Endothelial cell of umbilical vein (primary cell): ENCODE measurements at regions not wholly inside any gene's neighbourhood (a gene's known extent, or its start where the extent isn't known, plus 50 kb on each side); places are given as distances from the start of the nearest gene placed in this dataset.
"Not testable (repeated sequence)": the region's sequence is repeated elsewhere in the genome, so short reads cannot be mapped to it uniquely, and the experiment has no call there.

Experiments
- BruUV-seq: library from RNA; stranded (reverse); fragments of 400-500 nt; replicated peaks from 2 replicates; lab custom pipeline; 2021; lab: Mats Ljungman, UMichigan
- CTCF ChIA-PET: fragments of 300-600, 350-600 bp; sonication (Branson Sonifier 250); formaldehyde crosslinking; loops from one replicate; lab custom pipeline; 2021; ENCODE audit warnings: antibody characterized with exemption, inconsistent platforms; lab: Charles Lee
- POLR2A ChIA-PET: fragments of 300-600, 350-600 bp; sonication (Branson Sonifier 250); formaldehyde crosslinking; loops from one replicate; lab custom pipeline; 2021; ENCODE audit warnings: antibody characterized with exemption, inconsistent platforms; lab: Charles Lee
- DNase-seq: peaks from one replicate; pipeline ENCODE4 v3.0.0-alpha.2; 2011; ENCODE audit warnings: low read depth, low spot score
- FAIRE-seq: peaks from 2 replicates; lab custom pipeline; 2011; peaks lifted over from hg19 to GRCh38; lab: Jason Lieb, UNC
- H2AFZ ChIP-seq: 2 replicates; pipeline ENCODE4 v1.6.0; 2012; ENCODE audit warnings: low read depth, low read length, control low read depth, inconsistent platforms
- H3K27ac ChIP-seq: 2 replicates; pipeline ENCODE4 v1.5.1; 2011; ENCODE audit warnings: low read depth, mild to moderate bottlenecking, control low read depth, low read length, moderate library complexity; ENCODE audit not compliant: insufficient read depth
- H3K27me3 ChIP-seq, 2 experiments: 2 replicates each; pipeline versions ENCODE4 v1.6.0 to v1.6.1; 2011; ENCODE audit warnings: low read length in 2 of 2, mixed read lengths in 1 of 2; ENCODE audit not compliant: control insufficient read depth in 2 of 2, insufficient read depth in 2 of 2
- H3K36me3 ChIP-seq, 2 experiments: 2 replicates in 1 of 2; 3 replicates in 1 of 2; pipeline ENCODE4 v1.5.1; 2011; ENCODE audit warnings: low read length in 2 of 2, mild to moderate bottlenecking in 1 of 2, moderate library complexity in 1 of 2; ENCODE audit not compliant: control insufficient read depth in 2 of 2, insufficient read depth in 2 of 2; ENCODE audit errors: extremely low read depth in 1 of 2
- H3K4me1 ChIP-seq: 3 replicates; pipeline ENCODE4 v1.5.1; 2011; ENCODE audit warnings: mild to moderate bottlenecking, low read length; ENCODE audit not compliant: control insufficient read depth, insufficient read depth; ENCODE audit errors: extremely low read depth
- H3K4me2 ChIP-seq: 2 replicates; pipeline ENCODE4 v1.6.1; 2011; ENCODE audit warnings: low read length, control low read depth, mixed read lengths; ENCODE audit not compliant: insufficient read depth
- H3K4me3 ChIP-seq, 3 experiments: fragments of 200-600 bp in 1 of 3; sonication (generic), shearing (Covaris generic) in 1 of 3; replicated peaks in 1 of 3; 2 replicates each; pipeline ENCODE4 v1.5.1; 2011 to 2016; ENCODE audit warnings: control low read depth in 3 of 3, low read length in 3 of 3, mild to moderate bottlenecking in 2 of 3, inconsistent platforms in 1 of 3, low read depth in 1 of 3, moderate library complexity in 1 of 3; ENCODE audit not compliant: insufficient read depth in 1 of 3
- H3K79me2 ChIP-seq: 2 replicates; pipeline ENCODE4 v1.6.0; 2012; ENCODE audit warnings: low read length, inconsistent platforms; ENCODE audit not compliant: control insufficient read depth, insufficient read depth
- H3K9ac ChIP-seq: replicated peaks from 2 replicates; pipeline ENCODE3; 2011; ENCODE audit warnings: low read length, control low read depth; ENCODE audit not compliant: insufficient read depth; ENCODE audit errors: extremely low read depth
- H3K9me1 ChIP-seq: replicated peaks from 3 replicates; pipeline ENCODE4 v1.6.0; 2011; ENCODE audit warnings: mild to moderate bottlenecking, low read length; ENCODE audit not compliant: control insufficient read depth, insufficient read depth; ENCODE audit errors: extremely low read depth
- H3K9me3 ChIP-seq: replicated peaks from 2 replicates; pipeline ENCODE4 v1.5.1; 2012; ENCODE audit warnings: low read length, inconsistent platforms; ENCODE audit not compliant: control insufficient read depth, insufficient read depth
- H4K20me1 ChIP-seq: replicated peaks from 2 replicates; pipeline ENCODE3; 2011; ENCODE audit warnings: mild to moderate bottlenecking, low read length; ENCODE audit not compliant: control insufficient read depth, insufficient read depth; ENCODE audit errors: extremely low read depth
- CTCF ChIP-seq, 2 donors: IDR thresholded peaks; 1 replicate in 1 of 2; 2 replicates in 1 of 2; pipeline ENCODE4 v1.5.1; 2011; ENCODE audit warnings: low read length in 2 of 2, mild to moderate bottlenecking in 2 of 2, moderate library complexity in 2 of 2, control low read depth in 1 of 2, inconsistent platforms in 1 of 2, low read depth in 1 of 2; ENCODE audit not compliant: insufficient read depth in 1 of 2; ENCODE audit errors: extremely low read depth in 1 of 2
- GATA2 ChIP-seq: IDR thresholded peaks from 2 replicates; pipeline ENCODE4 v1.7.0; 2011; ENCODE audit warnings: low read depth, mild to moderate bottlenecking, moderate library complexity, mixed read lengths, low read length; ENCODE audit not compliant: insufficient read length, insufficient read depth
- JUN ChIP-seq: IDR thresholded peaks from 2 replicates; pipeline ENCODE4 v1.6.1; 2011; ENCODE audit warnings: borderline replicate concordance, low read depth; ENCODE audit not compliant: insufficient read length, insufficient read depth
- MAX ChIP-seq: IDR thresholded peaks from 2 replicates; pipeline ENCODE4 v1.6.1; 2011; ENCODE audit not compliant: insufficient read depth, insufficient read length
- MYC ChIP-seq: IDR thresholded peaks from one replicate; pipeline ENCODE4 v1.6.1; 2011; ENCODE audit warnings: mild to moderate bottlenecking, low read depth, low read length
- POLR2A ChIP-seq: IDR thresholded peaks from 2 replicates; pipeline ENCODE4 v1.6.1; 2012; ENCODE audit warnings: low read depth, mild to moderate bottlenecking, control low read depth, low read length
- POLR2AphosphoS5 ChIP-seq: IDR thresholded peaks from 2 replicates; pipeline ENCODE4 v1.6.1; 2012; ENCODE audit warnings: low read depth, mild to moderate bottlenecking, control low read depth, low read length, moderate library complexity; ENCODE audit not compliant: insufficient read depth
- dilution Hi-C: fragments of 300-500 bp; cut with MboI; formaldehyde crosslinking; loops from one replicate; pipeline ENCODE4 v1.15.0; 2019; ENCODE audit warnings: low sequenced_read_pairs; ENCODE audit not compliant: extremely low pct_ligation_motif_present
- intact Hi-C: fragments of 100-400 bp; cut with micrococcal nuclease; formaldehyde crosslinking; loops from one replicate; pipeline ENCODE4 v1.10.0; 2022

- intact Hi-C loops, result no loop called here
- H3K27ac ChIP-seq, result no peak overlapping the region
- FAIRE-seq, result no peak
- BruUV-seq, result no TSS peak
- H3K9ac ChIP-seq, result no peak overlapping the region
- no peak overlapping the region for H3K4me3 ChIP-seq
- no peak for DNase-seq
- H3K36me3 ChIP-seq, result no peaks in the 10 kb centered on the region
- H3K9me1 ChIP-seq, result no peaks in the 10 kb centered on the region
- CTCF ChIA-PET, result interaction anchor here (0.8 kb wide), 1 partner anchor 21 kb away, joined by 3 read pairs; no protein-coding TSS in a partner anchor
- TF ChIP-seq CTCF (IDR thresholded peaks at IDR 0.05; ENCODE audit: extremely low read depth in 1 of 2, insufficient read depth in 1 of 2, low read depth in 1 of 2, low read length in 2 of 2), result no peak
- no peak for TF ChIP-seq MYC
- no peak for TF ChIP-seq JUN
- TF ChIP-seq POLR2AphosphoS5, result no peak
- TF ChIP-seq POLR2A, result no peak
- TF ChIP-seq MAX, result no peak
- no peak for TF ChIP-seq GATA2
- no peak overlapping the region for H3K4me2 ChIP-seq
- H2AFZ ChIP-seq, result no peak overlapping the region
- no peaks in the 10 kb centered on the region for H3K79me2 ChIP-seq
- dilution Hi-C loops, result no loop called here
- POLR2A ChIA-PET, result no interaction called here
- H3K9me3 ChIP-seq, result no peaks in the 10 kb centered on the region
- H3K27me3 ChIP-seq, result peaks cover 7 to 10% of the 10 kb centered on the region in 2 experiments
- H4K20me1 ChIP-seq, result no peaks in the 10 kb centered on the region
- H3K4me1 ChIP-seq, result peaks cover 3% of the 10 kb centered on the region
Observed at GRCh38 chr13:48879854-48880253, 95.9 kb upstream of the FNDC3A start.

GRCh38 chr13:48883786-48884185, 91.9 kb upstream of the FNDC3A start:
- H3K79me2 ChIP-seq, H3K27ac ChIP-seq, POLR2A ChIA-PET, H3K4me3 ChIP-seq, CTCF ChIA-PET, H4K20me1 ChIP-seq, dilution Hi-C loops, H3K4me2 ChIP-seq, DNase-seq, H3K9me1 ChIP-seq, H3K36me3 ChIP-seq, H3K4me1 ChIP-seq, H3K9me3 ChIP-seq, BruUV-seq, intact Hi-C loops, H2AFZ ChIP-seq, FAIRE-seq, H3K9ac ChIP-seq, H3K27me3 ChIP-seq: not testable (repeated sequence)
